PC-9 (cell line): ENCODE measurements at regions not wholly inside any gene's neighbourhood (a gene's known extent, or its start where the extent isn't known, plus 50 kb on each side); places are given as distances from the start of the nearest gene placed in this dataset.

ENCODE experiments used
- EZH2 ChIP-seq: fragments of 200-600 bp; sonication (generic); IDR thresholded peaks from 2 replicates; pipeline ENCODE4 v1.8.0; 2017; ENCODE audit warnings: antibody characterized with exemption, low read depth
- TF ChIP-seq, protein P1 (sequence below): fragments of 200-600 bp; sonication (generic); conservative IDR thresholded peaks from 2 replicates; pipeline ENCODE4 v1.6.1; 2017; ENCODE audit warnings: mixed run types, antibody characterized with exemption, mild to moderate bottlenecking, moderate library complexity

DNA sequence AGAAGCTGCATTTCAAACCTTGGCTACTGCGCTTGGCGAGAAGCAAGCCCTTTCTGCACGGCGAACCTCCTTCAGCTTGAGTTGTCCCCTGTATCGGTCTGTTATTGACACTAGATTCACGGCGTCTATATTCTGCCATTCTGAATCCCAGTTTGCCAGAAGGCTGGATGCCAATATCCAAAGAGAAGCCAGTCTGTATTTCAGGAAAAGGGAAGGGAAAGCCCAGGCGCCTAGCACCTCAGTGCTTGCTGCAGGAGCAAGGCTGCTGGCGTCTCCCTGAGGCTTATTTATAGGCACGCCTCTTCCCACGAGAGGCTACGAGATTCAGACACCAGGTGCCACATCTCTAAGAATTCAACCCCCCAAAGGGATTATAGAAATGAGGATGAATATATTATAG, 89.6 kb upstream of the CDH4 start:
- TF ChIP-seq, protein P1, sequence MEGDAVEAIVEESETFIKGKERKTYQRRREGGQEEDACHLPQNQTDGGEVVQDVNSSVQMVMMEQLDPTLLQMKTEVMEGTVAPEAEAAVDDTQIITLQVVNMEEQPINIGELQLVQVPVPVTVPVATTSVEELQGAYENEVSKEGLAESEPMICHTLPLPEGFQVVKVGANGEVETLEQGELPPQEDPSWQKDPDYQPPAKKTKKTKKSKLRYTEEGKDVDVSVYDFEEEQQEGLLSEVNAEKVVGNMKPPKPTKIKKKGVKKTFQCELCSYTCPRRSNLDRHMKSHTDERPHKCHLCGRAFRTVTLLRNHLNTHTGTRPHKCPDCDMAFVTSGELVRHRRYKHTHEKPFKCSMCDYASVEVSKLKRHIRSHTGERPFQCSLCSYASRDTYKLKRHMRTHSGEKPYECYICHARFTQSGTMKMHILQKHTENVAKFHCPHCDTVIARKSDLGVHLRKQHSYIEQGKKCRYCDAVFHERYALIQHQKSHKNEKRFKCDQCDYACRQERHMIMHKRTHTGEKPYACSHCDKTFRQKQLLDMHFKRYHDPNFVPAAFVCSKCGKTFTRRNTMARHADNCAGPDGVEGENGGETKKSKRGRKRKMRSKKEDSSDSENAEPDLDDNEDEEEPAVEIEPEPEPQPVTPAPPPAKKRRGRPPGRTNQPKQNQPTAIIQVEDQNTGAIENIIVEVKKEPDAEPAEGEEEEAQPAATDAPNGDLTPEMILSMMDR = no peak
- TF ChIP-seq EZH2 = no peak
